GM13976 (cell line): ENCODE measurements at regions not wholly inside any gene's neighbourhood (a gene's known extent, or its start where the extent isn't known, plus 50 kb on each side); places are given as distances from the start of the nearest gene placed in this dataset.

Experiments
- DNase-seq: peaks from one replicate; pipeline ENCODE4 v3.0.0; 2012; ENCODE audit warnings: low spot score
- CTCF ChIP-seq: IDR thresholded peaks from 2 replicates; pipeline ENCODE4 v1.5.1; 2012; ENCODE audit warnings: borderline replicate concordance, mild to moderate bottlenecking; ENCODE audit not compliant: insufficient read depth; ENCODE audit errors: extremely low read depth, missing control alignments, control extremely low read depth
- in situ Hi-C: fragments of 300-500 bp; cut with MboI; formaldehyde crosslinking; loops from one replicate; pipeline ENCODE4 v1.12.0; 2022; ENCODE audit warnings: low sequenced_read_pairs, mixed read lengths, inconsistent platforms; ENCODE audit not compliant: unreplicated experiment

DNA sequence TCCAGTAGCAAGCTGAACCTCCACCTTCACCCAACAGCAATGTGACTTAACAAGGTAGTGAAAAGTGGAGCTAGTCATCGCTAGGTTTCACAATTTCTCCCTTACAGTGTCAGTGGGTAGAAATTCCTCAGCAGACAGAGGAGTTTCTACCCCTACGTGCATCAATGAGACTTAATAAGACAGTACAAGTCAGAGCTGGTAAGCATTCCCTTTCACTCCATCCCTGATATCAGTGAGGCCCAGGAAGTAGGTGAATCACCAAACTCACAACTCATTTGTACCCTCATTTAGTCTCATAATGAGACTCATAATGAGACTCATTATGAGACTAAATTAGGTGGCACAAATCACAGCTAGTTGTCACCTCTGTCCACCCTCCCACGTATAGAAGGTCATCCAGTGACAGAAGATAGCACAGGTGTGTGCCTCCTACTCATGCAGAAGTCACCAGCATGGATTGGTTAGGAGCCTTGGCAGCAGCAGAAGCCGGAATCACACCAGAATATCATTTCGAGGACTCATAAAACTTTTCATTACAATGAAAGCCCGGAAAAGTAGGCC lies 50.8 kb upstream of the NUDT10 start:
- no peak for DNase-seq
- in situ Hi-C loops: no loop called here
- TF ChIP-seq CTCF: no peak
